ENCODE measurements at regions not wholly inside any gene's neighbourhood (a gene's known extent, or its start where the extent isn't known, plus 50 kb on each side); places are given as distances from the start of the nearest gene placed in this dataset.
"Not testable (repeated sequence)": the region's sequence is repeated elsewhere in the genome, so short reads cannot be mapped to it uniquely, and the experiment has no call there.

DNA sequence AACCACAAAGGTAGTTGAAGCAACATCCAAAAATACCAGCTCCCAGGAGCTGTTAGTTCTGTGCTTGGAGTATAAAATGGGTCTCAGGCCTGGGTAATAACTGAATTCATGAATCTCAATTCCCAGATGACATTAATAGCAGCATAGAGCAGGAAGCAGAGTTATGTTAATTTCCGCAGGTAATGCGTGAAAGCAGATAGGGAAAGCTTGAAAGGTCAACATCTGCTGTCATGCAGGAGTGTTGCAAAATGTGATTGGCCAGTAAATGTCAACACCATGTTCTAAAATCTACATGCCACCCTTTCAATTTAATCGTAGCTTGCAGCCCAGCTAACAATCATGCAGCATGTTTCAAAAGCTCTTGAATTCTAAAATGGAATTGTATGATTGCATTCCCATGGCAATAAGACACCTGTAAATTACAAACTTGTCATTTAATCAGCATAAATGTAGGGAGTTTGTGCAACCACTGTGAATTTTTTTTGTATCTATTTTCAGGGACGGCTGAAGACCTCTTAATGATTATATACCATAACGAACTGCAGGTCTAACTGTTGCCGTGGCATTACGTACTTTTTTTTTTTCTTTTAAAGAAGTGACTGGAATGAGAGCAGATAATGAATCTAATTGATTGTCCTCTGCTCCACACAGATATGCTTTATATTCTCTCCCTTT is 635.8 kb upstream of the FOXG1 start:
- DNase-seq (ENCODE audit: low read depth), result no peak

DNA sequence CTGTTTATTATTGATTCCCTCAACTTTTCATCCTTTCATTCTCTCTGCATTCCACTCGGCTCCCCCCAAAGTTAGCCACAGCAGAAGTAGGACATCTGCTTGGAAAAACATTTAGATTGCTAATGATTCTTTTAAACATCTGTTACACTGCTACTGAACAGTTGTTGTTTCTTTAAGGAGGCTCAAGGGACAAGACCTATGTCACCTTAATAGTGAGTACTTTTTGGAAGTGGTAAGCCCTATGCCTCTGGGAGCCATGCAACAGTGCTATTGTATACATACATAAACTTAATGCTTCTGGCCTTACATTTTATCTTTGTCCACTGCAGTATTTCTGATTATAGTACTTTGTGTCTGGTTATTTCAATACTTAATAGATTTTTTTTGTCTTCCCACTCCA is 628.2 kb upstream of the FOXG1 start:
- no peak for DNase-seq (ENCODE audit: low read depth)

DNA sequence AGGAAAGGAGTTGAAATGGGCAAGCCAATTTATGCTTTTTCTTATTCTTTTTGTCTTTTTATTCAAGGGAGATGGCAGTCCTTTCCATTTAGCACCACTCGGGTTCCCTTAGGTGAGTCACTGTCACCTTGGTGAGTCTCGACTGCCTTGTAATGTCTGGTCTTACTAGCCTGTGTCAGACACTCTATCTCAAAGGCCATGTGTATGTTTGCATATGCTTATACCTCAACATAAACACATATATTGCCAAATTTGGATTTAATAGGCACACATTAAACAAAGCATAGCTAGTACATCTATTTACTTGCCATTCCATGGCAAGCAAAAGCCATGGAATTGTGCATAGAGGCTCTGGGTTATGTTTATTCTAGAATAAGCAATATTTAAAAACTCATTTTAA is 624.9 kb upstream of the FOXG1 start:
- no peak for DNase-seq (ENCODE audit: low read depth)

DNA sequence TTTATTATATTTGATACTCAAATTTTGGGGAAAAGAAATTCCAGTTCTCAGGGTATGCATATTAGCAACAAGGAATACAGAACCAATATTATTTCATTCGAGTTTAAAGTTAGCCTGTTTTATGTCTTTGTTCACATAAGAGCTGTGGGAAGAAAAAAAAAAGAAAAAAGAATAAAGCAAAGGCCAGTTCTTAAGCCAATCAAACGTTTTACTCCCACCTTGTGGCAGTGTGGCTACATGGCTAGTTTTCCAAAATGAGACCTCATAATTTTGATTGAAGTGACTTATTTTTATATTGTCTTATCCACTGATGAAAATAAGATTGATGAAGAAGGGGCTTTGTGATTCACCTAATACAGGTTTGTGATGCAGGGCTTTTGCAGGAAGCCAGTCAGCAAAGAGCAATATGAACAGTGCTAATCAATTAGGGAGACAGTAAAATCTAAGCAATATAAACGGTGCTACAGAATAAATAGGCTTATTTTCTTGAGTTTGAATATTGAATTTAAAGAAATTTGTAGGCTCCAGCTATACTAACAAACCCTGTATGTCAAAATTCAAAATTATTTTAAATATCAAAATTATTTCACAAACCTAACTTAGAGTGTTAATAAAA is 624.1 kb upstream of the FOXG1 start:
- DNase-seq (ENCODE audit: low read depth), result peak; percentile 1

DNA sequence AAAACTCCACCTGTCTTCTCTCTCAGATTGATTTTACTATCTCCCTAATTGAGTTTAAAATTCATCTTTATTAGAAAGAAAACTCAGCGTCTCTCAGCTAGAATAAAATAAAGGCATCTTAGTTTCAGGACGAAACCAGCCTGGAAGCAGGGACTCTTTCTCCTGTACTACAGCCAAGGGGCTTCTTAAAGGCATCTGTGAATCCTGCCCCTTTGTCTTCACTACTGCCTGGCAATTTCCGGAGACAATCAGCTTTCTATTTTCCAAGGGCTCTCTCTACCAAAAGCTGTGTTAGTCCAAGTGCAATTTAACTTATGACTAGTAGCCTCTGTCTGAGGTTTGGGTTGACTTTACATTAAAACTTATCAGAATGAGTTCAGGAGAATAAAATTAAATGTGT is 623.3 kb upstream of the FOXG1 start:
- DNase-seq (ENCODE audit: low read depth), result no peak

DNA sequence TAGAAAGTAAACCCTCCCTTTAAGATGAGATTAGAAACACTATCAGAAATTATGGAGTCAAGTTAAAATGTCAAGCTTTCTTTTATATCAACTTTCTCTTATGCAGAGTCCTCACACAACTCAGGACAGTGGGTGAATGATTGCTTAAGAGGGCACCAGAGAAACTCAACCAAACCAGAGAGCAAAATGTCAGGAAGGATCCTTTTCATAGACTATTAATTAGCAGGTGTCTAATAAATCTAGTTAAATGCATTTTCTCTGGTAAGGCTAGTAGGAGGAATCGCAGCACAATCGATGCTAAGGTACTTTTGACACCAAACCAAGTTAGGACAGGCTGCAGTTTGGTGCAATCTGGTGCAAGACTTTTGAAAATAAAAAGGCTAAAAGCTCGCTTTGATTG is 614.7 kb upstream of the FOXG1 start:
- DNase-seq (ENCODE audit: low read depth), result no peak

DNA sequence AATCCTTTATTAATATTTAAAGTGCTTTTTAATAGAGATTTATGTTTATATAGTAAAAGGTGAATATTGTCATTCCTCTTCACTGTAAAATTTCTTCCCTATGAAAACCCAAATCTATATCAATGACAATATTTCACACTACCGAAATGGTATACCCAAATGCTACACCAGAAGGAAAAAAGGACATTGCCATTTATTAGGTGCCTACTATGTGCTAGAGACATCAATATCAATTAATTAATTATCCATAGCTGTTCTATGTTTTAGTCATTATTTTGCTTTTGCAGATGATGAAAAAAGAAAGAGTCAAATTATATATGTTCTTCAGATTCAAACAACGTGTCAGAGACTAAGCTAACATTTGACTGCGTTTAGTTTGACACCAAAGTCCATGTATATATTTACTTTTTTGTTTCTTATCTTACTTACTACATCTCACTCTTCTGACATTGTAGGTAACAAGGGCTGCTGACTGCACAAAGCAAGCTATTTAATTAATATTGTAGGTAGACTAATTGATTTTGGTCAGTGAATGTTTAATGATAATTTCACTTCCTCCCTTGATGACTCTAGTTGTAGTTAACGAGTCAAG is 614.0 kb upstream of the FOXG1 start:
- no peak for DNase-seq (ENCODE audit: low read depth)

DNA sequence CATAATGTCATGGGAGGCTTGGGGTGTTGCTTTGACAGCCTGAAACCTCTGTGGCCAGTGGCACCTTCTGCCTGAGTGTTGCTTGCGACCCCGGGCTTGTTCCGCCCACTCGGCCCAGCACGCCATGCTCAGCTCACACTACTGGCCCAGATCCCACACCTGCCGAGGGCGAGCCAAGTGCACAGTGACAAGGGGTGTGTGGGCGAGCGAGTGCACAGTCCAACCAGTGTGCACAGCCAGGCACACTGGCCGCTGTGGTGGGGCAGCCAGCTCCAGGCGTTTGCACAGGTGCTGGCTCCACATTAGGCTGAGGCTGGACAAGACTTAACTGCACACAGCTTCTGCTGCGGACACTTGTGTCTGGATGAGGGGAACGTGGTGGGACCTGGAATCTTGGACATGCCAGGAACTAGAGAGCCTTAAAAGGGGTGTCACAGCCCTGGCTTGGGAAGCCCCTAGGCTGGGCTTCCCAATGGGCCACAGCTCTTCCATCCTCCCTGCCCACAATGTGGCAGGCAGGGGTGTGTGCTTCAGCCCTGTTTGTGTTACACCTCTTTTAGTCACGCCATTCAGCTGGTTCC is 609.2 kb upstream of the FOXG1 start:
- DNase-seq (ENCODE audit: low read depth), result no peak

DNA sequence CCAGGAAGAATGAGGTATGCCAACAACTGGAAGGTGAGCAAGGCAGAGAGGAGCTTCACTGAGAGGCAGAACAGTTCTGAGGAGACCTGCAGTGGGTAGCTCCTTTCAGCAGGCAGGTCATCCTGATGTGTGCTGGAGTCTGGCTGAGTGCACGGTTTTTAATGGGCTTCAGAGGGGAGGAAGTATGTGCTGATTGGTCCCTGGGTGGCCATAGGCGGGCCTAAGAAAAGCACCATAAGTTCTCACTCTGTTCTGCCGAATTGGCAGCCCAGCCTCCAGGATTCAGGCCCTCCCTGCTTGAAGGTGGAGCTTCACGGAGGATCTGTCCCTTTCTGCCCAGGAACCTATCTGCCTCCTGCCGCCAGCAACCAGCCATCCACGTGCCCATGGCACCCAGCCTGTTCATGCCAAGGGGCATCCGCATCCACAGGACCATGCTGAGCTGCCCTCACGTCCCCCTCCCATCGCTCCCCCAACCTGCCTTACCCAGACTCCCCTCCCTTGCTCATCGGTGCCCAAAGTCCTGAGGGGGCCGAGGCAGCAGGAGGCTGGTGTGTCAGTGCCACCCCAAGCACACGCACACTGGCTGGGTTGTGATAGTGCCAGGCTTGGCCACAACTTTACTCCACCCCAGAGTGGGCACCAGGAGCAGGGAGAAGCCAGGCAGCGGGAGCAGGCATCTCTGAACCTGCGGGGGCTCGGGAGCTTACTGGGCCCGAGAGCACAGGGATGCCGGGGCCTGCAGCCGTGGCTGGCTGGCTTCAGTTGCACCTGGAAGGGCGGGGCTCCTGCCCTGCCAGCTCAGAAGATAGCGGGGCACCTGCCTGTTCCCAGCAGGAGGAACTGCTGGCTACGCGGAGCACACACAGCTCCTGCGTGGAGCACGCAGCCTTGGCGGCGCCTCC is 608.4 kb upstream of the FOXG1 start:
- no peak for DNase-seq (ENCODE audit: low read depth)

DNA sequence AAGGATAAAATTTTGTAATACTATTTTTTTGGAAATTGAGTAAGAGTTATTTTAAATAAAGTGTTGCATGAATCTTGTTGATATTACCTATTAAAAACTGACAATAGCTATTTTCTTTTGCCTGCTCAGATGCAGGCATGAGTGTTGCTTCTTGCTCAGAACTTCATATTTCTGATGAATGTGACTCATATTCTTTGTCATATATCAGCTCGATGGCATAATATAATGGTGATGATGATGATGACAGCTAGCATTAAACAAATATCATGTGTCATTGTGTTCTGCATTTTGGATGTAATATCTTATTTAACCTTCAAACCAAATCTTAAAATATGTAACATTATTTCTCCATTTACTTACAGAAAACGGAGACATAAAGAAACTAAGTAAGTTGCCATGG is 605.5 kb upstream of the FOXG1 start:
- no peak for DNase-seq (ENCODE audit: low read depth)

DNA sequence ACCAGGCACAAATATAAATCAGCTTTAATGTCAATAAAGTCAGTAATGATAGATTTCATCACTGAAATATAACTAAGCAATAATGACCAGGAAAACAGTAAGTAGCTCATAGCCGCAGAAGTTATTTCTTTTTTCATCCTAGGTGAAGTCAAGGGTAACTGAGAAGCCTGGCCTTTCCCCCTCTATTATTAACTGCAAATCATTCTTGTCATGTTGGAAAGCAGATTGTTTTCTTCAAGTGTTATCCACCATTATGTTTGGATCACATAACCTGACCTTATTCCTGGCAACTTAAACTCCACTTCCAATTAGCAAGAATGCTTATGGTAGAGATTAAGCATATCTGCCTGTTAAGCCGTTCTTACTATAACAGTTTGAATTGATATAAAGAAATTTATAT is 603.4 kb upstream of the FOXG1 start:
- DNase-seq (ENCODE audit: low read depth), result no peak

DNA sequence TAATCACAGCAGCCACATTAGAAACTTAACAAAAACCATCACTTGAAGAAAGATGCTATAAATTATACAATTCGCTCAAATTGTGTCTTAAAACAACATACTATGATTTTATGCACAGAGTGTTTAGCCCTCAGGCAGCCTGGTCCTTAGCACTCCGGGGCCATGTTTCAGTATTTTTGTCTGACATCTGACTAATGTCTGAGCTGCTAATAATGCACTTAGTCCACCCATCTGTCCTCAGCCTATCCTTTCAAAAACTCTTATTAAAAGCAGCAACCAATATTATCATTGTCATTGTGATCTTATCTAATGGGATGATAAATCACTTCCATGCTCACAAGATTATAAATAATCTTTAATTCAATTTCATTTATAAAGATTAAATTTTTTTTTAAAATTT is 602.7 kb upstream of the FOXG1 start:
- DNase-seq (ENCODE audit: low read depth), result no peak

DNA sequence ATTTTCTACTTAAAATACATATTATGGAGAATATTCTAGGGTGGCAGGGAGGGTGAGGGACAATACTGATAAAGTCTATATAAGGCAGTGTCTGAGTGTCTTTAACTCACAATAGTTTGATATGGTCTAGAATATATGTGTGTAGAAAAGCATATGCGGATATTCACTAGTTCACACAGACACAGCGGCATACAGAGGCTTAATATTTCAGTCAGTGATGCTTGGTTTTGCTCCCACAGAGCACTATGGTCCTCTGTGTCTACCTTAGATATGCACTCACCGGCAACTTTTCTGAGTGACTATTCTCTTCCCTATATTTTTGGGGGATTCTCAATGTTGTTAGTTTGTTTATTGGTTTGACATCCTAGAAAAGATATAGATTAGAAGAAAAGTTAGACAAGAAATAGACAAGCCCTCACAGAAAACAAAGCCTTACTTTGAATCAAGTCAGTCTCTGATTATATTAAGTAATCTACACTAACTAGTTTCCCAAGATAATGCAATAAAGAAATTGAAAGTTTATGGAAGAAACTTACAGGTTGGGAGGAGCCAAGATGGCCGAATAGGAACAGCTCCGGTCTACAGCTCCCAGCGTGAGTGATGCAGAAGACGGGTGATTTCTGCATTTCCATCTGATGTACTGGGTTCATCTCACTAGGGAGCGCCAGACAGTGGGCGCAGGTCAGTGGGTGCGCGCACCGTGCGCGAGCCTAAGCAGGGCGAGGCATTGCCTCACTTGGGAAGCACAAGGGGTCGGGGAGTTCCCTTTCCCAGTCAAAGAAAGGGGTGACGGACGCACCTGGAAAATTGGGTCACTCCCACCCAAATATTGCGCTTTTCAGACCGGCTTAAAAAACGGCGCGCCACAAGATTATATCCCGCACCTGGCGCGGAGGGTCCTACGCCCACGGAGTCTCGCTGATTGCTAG is 578.4 kb upstream of the FOXG1 start:
- DNase-seq (ENCODE audit: low read depth), result not testable (repeated sequence)

DNA sequence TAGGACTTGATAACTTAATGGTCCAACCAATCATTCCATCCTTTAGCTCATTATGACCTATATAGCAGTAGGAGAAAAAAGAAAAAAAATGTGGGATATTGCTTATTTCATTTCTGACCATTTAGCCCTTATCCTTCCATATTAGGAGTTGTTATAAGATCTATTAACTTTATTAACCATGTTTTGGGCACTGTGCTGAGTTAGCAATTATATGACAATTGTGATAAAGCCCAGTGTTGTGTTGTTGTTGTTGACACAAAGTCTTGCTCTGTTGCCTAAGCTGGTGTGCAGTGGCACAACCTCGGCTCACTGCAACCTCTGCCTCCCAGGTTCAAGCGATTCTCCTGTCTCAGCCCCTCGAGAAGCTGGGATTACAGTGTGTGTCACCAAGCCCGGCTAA is 569.7 kb upstream of the FOXG1 start:
- no peak for DNase-seq (ENCODE audit: low read depth)

DNA sequence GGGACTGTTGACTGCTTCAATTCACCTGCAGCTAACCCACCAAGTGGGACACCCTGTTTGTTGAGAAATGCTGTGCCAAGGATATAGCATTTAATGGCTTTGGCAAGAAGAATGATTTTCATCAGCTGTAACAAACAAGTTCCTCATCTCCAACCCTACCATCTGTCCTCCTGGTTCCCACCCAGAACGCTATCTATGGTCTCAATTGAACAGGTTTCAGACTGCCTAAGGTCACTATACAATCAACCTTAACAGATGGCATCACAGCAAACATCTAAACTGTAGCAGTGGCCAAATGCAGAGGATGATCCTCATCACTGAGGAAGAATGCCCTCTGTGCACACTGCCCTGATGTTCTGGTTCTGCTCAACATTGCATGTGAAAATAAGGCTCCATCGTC is 546.2 kb upstream of the FOXG1 start:
- no peak for DNase-seq (ENCODE audit: low read depth)

DNA sequence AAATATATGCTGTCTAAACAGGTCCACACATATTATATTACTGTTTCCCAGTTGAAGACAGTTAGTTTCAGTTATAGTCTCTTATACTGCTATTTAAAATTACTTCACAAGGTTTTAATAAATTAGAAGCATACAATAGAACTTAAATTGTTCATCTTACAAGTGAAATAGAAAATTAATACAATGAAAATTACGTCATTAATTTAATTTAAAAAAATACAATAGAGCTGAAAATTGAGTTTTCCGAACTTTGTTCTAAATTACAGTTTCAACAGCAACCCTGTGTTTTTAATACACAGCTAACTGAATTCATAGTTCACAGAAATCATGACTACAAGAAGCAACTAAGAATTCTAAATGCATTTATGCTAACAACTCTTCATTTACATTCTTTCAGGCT is 525.7 kb upstream of the FOXG1 start:
- no peak for DNase-seq (ENCODE audit: low read depth)

DNA sequence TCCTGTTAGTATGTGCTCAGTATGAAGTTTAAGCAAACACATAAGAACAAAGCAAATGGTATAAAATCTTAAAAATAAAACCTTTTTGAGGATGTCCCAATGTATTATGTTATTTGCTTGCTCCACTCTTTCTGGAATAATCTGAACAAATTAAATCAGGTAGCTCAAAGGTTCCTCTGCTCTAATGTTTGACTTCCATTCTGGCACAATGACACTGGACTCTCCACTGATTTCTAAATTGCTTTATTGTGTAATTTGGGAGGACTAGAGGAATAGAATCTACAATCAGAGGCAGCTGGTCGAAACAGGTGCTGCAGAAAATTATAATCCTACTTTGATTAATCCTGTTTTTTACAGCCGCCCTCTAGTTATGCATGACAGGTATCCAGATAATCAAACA is 523.7 kb upstream of the FOXG1 start:
- DNase-seq (ENCODE audit: low read depth), result no peak

DNA sequence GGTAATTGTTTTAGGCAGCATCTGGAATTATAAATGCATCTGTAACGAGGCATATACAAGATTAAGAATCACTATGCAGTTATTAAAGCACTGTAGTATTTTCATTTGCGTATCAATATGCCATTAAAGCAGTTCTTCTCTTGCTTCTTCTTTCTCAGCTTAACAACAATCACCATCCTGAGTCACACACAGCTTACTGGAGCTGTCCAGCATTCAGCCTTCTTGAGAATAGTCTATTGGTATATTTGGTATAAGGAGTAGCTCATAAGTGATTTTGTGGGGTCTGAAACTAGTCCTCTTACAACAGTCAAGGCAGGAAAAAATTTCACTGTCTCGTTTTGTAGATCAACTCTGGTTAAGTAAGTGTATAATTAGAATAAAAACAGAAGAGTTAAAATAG is 523.0 kb upstream of the FOXG1 start:
- no peak for DNase-seq (ENCODE audit: low read depth)

DNA sequence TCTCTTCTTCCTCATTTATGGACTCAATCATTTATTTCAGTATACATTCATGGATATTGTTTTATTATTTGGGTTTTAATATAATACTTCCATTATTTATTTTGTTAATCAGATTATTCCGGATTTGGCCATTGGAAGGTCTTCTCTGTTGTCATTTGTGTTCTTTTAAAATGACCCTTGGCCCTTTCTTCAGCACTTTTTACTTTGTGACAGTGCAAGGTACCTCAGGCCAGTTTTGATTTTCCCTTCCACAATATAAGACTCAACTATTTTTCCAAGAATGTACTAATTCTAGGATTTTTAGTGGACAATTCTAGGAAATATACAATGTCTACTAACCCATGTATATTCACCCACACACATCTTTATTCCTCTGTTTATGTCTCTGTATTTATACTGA is 521.4 kb upstream of the FOXG1 start:
- no peak for DNase-seq (ENCODE audit: low read depth)

DNA sequence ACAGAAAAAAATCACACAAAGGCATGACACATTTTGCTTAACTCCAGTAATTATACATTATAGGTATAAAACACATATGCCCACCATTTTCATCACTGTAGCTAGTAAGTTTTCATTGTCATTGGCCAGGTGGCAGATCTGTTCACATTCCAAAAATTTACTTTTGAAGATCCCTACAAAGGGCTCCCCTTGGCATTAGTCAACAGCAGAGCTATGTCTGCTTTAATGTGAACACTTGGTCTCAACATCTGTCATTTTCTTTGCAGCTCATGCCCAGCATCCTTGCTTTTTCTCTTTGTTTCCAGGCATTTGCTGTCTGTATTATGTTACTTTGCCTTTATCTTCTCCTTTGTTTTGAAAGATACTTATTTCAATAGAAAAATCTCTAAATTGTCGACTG is 519.1 kb upstream of the FOXG1 start:
- DNase-seq (ENCODE audit: low read depth), result no peak

DNA sequence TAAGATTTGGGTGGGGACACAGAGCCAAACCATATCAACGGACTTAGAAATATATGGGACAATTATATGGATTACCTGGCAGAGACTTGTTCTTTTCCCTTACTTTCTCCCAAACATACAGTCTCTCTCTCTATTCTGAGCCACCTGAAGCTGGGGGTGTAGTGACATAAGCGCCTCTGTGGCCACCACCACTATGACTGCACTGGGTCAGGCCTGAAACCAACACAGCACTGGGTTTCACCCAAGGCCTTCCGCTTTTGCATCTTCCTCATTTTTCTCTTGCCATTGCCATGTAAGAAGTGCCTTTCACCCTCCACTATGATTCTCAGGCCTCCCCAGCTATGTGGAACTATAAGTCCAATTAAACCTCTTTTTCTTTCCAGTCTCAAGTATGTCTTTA is 514.5 kb upstream of the FOXG1 start:
- DNase-seq (ENCODE audit: low read depth), result not testable (repeated sequence)
